OCI-LY1 (cell line): ENCODE measurements at regions not wholly inside any gene's neighbourhood (a gene's known extent, or its start where the extent isn't known, plus 50 kb on each side); places are given as distances from the start of the nearest gene placed in this dataset.

Experiments used
- CTCF ChIP-seq: fragments of 200-600 bp; sonication (generic), shearing (Covaris generic); IDR thresholded peaks from 2 replicates; pipeline ENCODE4 v1.5.1; 2017; ENCODE audit warnings: mild to moderate bottlenecking, antibody characterized with exemption, low read length, moderate library complexity, mixed read lengths
- EZH2 ChIP-seq: fragments of 200-600 bp; sonication (generic), shearing (Covaris generic); IDR thresholded peaks from 2 replicates; pipeline ENCODE4 v1.8.0; 2017; ENCODE audit warnings: borderline replicate concordance, mixed run types, mild to moderate bottlenecking, antibody characterized with exemption, low read length, moderate library complexity, mixed read lengths

GRCh38 chr10:55449981-55450380 lies 649.0 kb upstream of the PCDH15 start:
- TF ChIP-seq CTCF (no peak), EZH2 (no peak)
